Right cardiac atrium (tissue), 5 donors: ENCODE measurements at regions not wholly inside any gene's neighbourhood (a gene's known extent, or its start where the extent isn't known, plus 50 kb on each side); places are given as distances from the start of the nearest gene placed in this dataset.

Experiments used
- ATAC-seq, 2 donors: fragments of 200-7000 bp; cut with Tn5 transposase; one replicate each; pipeline versions ENCODE4 v1.8.0 to v1.9.1; 2020; ENCODE audit warnings: moderate library complexity in 2 of 2, mild to moderate bottlenecking in 1 of 2
- DNase-seq, 3 donors: peaks; one replicate each; pipeline ENCODE4 v3.0.0-alpha.2; 2020
- H3K27ac ChIP-seq: one replicate; pipeline ENCODE4 v1.5.1; 2013; ENCODE audit warnings: mild to moderate bottlenecking, low read length, control low read depth, moderate library complexity
- H3K27me3 ChIP-seq: one replicate; pipeline ENCODE4 v1.6.1; 2013; ENCODE audit not compliant: control insufficient read depth, insufficient read depth
- H3K4me1 ChIP-seq: one replicate; pipeline ENCODE4 v1.6.1; 2013; ENCODE audit warnings: low read length; ENCODE audit not compliant: control insufficient read depth, insufficient read depth
- H3K4me3 ChIP-seq: one replicate; pipeline ENCODE4 v1.5.1; 2013; ENCODE audit warnings: low read length, control low read depth
- H3K9me3 ChIP-seq: one replicate; pipeline ENCODE4 v1.6.1; 2013; ENCODE audit warnings: low read length; ENCODE audit not compliant: control insufficient read depth
- WGBS: extraction: QIAGEN DNeasy Blood & Tissue Kit; methylation state at CpG from one replicate; pipeline ENCODE4 v1.1.7; 2013; 5-methylcytosine and 5-hydroxymethylcytosine counted together
- intact Hi-C, 4 donors: fragments of 100-400 bp; cut with DNase I; formaldehyde crosslinking; loops; one replicate each; pipeline versions ENCODE4 v1.11.0 to v1.14.0; 2022 to 2023
- donor health status: healthy with polysubstance abuse.
- donor health status: DM: no; HTN: yes; CAD: no.
- donor health status: DM: no; HTN: no; CAD: no.
- donor health status: DM: no; HTN: yes; CAD: no; lungs with severe emphysema.
- donor health status: DM: yes; HTN: yes; CAD: no.

DNA sequence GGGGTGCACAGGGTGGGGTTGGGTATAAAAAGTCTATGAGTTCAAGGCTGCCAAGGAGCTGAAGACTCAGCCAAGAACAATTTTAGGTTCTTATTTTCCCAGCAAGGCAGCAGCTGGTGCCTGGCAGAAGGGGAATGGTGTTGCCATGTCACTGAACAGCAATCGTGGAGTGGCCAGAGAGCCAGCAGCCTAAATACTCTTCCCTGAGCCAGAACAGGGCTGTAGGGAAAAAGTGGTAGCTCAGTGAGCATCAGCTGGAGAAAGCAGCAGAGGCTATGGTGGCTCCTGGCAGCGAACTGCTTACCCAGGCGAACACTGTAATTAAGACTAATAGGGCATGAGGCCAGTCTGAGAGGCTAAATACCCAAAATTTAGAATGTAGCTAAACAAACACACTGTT lies 334.9 kb downstream of the RMST start:
- Histone ChIP-seq H3K4me1 (no peaks in the 10 kb centered on the region), H3K27ac (no peak overlapping the region), H3K27me3 (no peaks in the 10 kb centered on the region), H3K4me3 (no peak overlapping the region), H3K9me3 (no peaks in the 10 kb centered on the region)
- 81% methylated on average over 3 of the region's 3 CpGs for WGBS
- intact Hi-C loops, result no loop called here
- ATAC-seq, result no peak
- DNase-seq, result no peak

- Histone ChIP-seq H3K9me3 (no peaks in the 10 kb centered on the region), H3K4me3 (no peak overlapping the region), H3K27me3 (no peaks in the 10 kb centered on the region), H3K4me1 (no peaks in the 10 kb centered on the region), H3K27ac (no peak overlapping the region)
- 69% methylated on average over 3 of the region's 3 CpGs for WGBS
- DNase-seq, result no peak
- intact Hi-C loops, result no loop called here
- ATAC-seq, result no peak
Observed at GRCh38 chr12:97800561-97800960, 338.0 kb downstream of the RMST start.

- WGBS, result 88% methylated on average over 5 of the region's 5 CpGs
- no peak for ATAC-seq
Observed at GRCh38 chr12:97801471-97802059, 339.0 kb downstream of the RMST start.

GRCh38 chr12:97805146-97805545 lies 342.5 kb downstream of the RMST start:
- no peak overlapping the region for H3K27ac ChIP-seq
- H3K27me3 ChIP-seq, result no peaks in the 10 kb centered on the region
- no peak for ATAC-seq
- no peaks in the 10 kb centered on the region for H3K4me1 ChIP-seq
- no peaks in the 10 kb centered on the region for H3K9me3 ChIP-seq
- 57% methylated on average over 8 of the region's 8 CpGs for WGBS
- peak in 1 of 3 donors; percentile 4 for DNase-seq
- H3K4me3 ChIP-seq, result no peak overlapping the region
- intact Hi-C loops, result no loop called here

More at GRCh38 chr12:97801471-97802059, 339.0 kb downstream of the RMST start:
- Histone ChIP-seq H3K4me1 (no peaks in the 10 kb centered on the region), H3K9me3 (no peaks in the 10 kb centered on the region), H3K27ac (no peak overlapping the region), H3K4me3 (no peak overlapping the region), H3K27me3 (no peaks in the 10 kb centered on the region)
- DNase-seq, result no peak
- intact Hi-C loops, result no loop called here

GRCh38 chr12:97813301-97813700 lies 350.7 kb downstream of the RMST start:
- DNase-seq (no peak), ATAC-seq (no peak)
- WGBS, result 67% methylated on average over 2 of the region's 2 CpGs
- H3K27me3 ChIP-seq, result no peaks in the 10 kb centered on the region
- no peak overlapping the region for H3K27ac ChIP-seq
- no peaks in the 10 kb centered on the region for H3K9me3 ChIP-seq
- H3K4me1 ChIP-seq, result no peaks in the 10 kb centered on the region
- no peak overlapping the region for H3K4me3 ChIP-seq
- intact Hi-C loops, result no loop called here

DNA sequence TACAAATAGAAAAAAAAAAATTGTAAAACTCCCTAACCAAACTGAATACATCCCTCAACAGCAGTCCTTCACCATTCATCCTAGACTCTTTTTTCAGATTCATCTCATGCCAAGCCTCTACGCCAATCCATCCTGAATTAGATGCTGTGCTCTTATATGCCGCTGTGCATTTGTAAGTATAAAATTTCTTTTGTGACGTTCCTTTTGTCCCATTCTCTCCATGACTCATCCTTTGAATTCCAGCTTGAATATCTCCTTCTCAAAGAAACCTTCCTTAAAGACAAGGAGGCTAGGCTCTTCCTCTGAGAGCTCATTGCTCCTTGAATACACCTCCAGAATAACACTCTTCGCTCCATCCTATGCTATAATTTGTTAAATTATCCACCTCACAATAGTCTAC lies 359.2 kb downstream of the RMST start:
- WGBS, result 86% methylated on average over 4 of the region's 4 CpGs
- no peak for DNase-seq
- Histone ChIP-seq H3K4me1 (no peaks in the 10 kb centered on the region), H3K27me3 (no peaks in the 10 kb centered on the region), H3K27ac (no peak overlapping the region), H3K4me3 (no peak overlapping the region), H3K9me3 (no peaks in the 10 kb centered on the region)
- ATAC-seq, result no peak
- intact Hi-C loops, result no loop called here

- DNase-seq (no peak), ATAC-seq (no peak)
- H3K27me3 ChIP-seq, result no peaks in the 10 kb centered on the region
- H3K4me3 ChIP-seq, result no peak overlapping the region
- H3K27ac ChIP-seq, result no peak overlapping the region
- WGBS, result 74% methylated on average over 4 of the region's 4 CpGs
- intact Hi-C loops, result no loop called here
- H3K4me1 ChIP-seq, result no peaks in the 10 kb centered on the region
- H3K9me3 ChIP-seq, result no peaks in the 10 kb centered on the region
Observed at GRCh38 chr12:97835541-97835940, 372.9 kb downstream of the RMST start.

GRCh38 chr12:97837401-97837800 lies 374.8 kb downstream of the RMST start:
- intact Hi-C loops, result no loop called here
- H3K9me3 ChIP-seq, result no peaks in the 10 kb centered on the region
- peak; percentile 56 to 64 for ATAC-seq
- H3K27ac ChIP-seq, result no peak overlapping the region
- DNase-seq, result peak in 1 of 3 donors; percentile 35
- no peaks in the 10 kb centered on the region for H3K4me1 ChIP-seq
- no peak overlapping the region for H3K4me3 ChIP-seq
- H3K27me3 ChIP-seq, result no peaks in the 10 kb centered on the region

DNA sequence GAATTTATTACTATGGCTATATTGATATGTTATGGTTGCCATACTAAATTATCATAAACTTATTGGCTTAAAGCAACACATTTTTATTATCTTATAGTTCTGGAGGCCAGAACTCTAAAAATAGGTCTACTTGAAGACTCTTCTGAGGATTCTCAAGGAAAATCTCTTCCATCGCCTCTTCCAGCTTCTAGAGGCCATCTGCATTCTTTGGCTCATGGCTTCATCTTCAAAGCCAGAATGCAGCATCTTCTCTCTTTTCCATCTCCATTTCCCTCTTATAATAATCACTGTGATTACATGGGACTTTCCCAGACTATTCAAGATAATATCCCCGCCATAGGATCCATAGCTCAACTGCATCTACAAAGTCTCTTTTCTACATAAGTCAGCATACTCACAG lies 385.4 kb downstream of the RMST start:
- 62% methylated on average over 2 of the region's 2 CpGs for WGBS
- intact Hi-C loops, result no loop called here

DNA sequence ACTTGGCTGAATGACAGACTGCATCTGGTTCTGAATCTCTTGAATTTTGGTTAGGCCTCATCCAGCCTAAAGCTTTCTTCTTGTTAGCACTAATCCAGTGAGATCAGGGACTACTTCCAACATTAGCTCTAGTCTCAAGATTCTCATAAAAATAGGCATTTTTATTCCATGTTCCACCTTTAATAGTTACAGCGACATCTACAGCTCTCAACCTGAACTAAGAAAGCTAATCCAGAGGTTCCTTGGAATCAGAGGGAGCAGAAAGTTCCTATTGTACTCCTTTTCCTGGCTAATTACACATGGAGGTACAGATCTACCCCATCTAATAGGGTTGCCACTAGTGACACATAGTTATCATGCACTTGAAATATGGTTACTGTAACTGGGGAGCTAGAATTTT lies 391.9 kb downstream of the RMST start:
- Histone ChIP-seq H3K4me1 (peaks cover 3% of the 10 kb centered on the region), H3K9me3 (no peaks in the 10 kb centered on the region), H3K4me3 (no peak overlapping the region), H3K27me3 (no peaks in the 10 kb centered on the region), H3K27ac (no peak overlapping the region)
- intact Hi-C loops, result no loop called here
- ATAC-seq, result no peak
- WGBS, result 96% methylated on average over 1 of the region's 1 CpG
- no peak for DNase-seq

More for the DNA sequence above, 385.4 kb downstream of the RMST start:
- no peak for ATAC-seq
- Histone ChIP-seq H3K27ac (no peak overlapping the region), H3K4me1 (no peaks in the 10 kb centered on the region), H3K4me3 (no peak overlapping the region), H3K27me3 (no peaks in the 10 kb centered on the region), H3K9me3 (no peaks in the 10 kb centered on the region)
- DNase-seq, result no peak

DNA sequence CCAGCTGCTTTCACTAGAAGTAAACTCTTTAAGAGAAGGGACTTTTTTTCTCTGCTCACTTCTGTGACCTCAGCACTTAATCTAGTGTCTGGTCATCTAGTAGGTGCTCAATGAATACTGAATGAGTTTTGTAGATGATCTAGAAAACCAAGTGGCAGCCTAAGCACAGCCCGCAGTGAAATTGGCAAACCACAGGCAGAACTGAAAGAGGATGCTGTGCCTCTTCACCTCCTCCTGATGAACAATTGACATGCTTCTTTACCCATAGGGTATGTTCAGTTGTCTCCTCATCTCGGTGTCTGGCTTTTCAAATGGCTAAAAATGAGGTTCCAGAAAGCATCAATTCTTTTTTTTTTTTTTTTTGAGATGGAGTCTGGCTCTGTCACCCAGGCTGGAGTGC lies 399.5 kb downstream of the RMST start:
- DNase-seq (no peak), ATAC-seq (no peak)
- Histone ChIP-seq H3K9me3 (no peaks in the 10 kb centered on the region), H3K4me1 (no peaks in the 10 kb centered on the region), H3K4me3 (no peak overlapping the region), H3K27me3 (no peaks in the 10 kb centered on the region), H3K27ac (no peak overlapping the region)
- 63% methylated on average over 2 of the region's 2 CpGs for WGBS
- intact Hi-C loops, result no loop called here

GRCh38 chr12:97875064-97875463 lies 412.5 kb downstream of the RMST start:
- intact Hi-C loops, result no loop called here
- Histone ChIP-seq H3K27me3 (no peaks in the 10 kb centered on the region), H3K4me3 (no peak overlapping the region), H3K27ac (no peak overlapping the region), H3K4me1 (no peaks in the 10 kb centered on the region), H3K9me3 (no peaks in the 10 kb centered on the region)
- 93% methylated on average over 6 of the region's 6 CpGs for WGBS
- DNase-seq (no peak), ATAC-seq (no peak)
